K562 (cell line): ENCODE measurements at regions not wholly inside any gene's neighbourhood (a gene's known extent, or its start where the extent isn't known, plus 50 kb on each side); places are given as distances from the start of the nearest gene placed in this dataset.

ENCODE experiments used
- ATF3 ChIP-seq, 2 experiments: fragments of 450-650 bp in 1 of 2; sonication (generic) in 1 of 2; formaldehyde crosslinking in 1 of 2; IDR thresholded peaks in 1 of 2; conservative IDR thresholded peaks in 1 of 2; 2 replicates each; pipeline versions ENCODE4 v1.6.1 to v1.8.1; 2016 to 2023; ENCODE audit warnings: mild to moderate bottlenecking in 2 of 2, moderate library complexity in 2 of 2, inconsistent platforms in 1 of 2, missing genetic modification reagents in 1 of 2
- CTCF ChIP-seq, 3 experiments: IDR thresholded peaks in 2 of 3; conservative IDR thresholded peaks in 1 of 3; 2 replicates each; pipeline ENCODE4 v1.5.1; 2011 to 2012; ENCODE audit warnings: low read length in 3 of 3, mild to moderate bottlenecking in 3 of 3, control low read depth in 2 of 3, improper control_type of control experiment in 1 of 3, inconsistent platforms in 1 of 3, low read depth in 1 of 3, mixed read lengths in 1 of 3, moderate library complexity in 1 of 3; ENCODE audit not compliant: insufficient read depth in 2 of 3
- EZH2 ChIP-seq: IDR thresholded peaks from 2 replicates; pipeline ENCODE4 v1.6.1; 2012; ENCODE audit warnings: low read depth, mild to moderate bottlenecking, inconsistent platforms, low read length, borderline replicate concordance
- PRPF4 ChIP-seq: fragments of 200-400 bp; formaldehyde crosslinking; IDR thresholded peaks from one replicate; pipeline ENCODE4 v1.6.1; 2017; ENCODE audit warnings: low read length, low read depth, mild to moderate bottlenecking; ENCODE audit not compliant: insufficient read depth, poor library complexity, severe bottlenecking
- RAD21 ChIP-seq, 2 experiments: fragments of 250-450 bp in 1 of 2; fragments of 450-650 bp in 1 of 2; sonication (Bioruptor Pico) in 1 of 2; formaldehyde crosslinking in 1 of 2; IDR thresholded peaks in 1 of 2; conservative IDR thresholded peaks in 1 of 2; 2 replicates each; pipeline versions ENCODE4 v1.4.0 to v1.8.0; 2020 to 2022; ENCODE audit warnings: mild to moderate bottlenecking in 2 of 2, moderate library complexity in 1 of 2
- RCOR1 ChIP-seq, 2 experiments: IDR thresholded peaks; 2 replicates each; pipeline ENCODE4 v1.6.1; 2012; ENCODE audit warnings: low read depth in 2 of 2, low read length in 2 of 2, borderline replicate concordance in 1 of 2, improper control_type of control experiment in 1 of 2
- SIN3A ChIP-seq, 2 experiments: fragments of 150-350 bp in 1 of 2; IDR thresholded peaks; 2 replicates each; pipeline ENCODE4 v1.6.1; 2011 to 2016; ENCODE audit warnings: borderline replicate concordance in 2 of 2, low read depth in 2 of 2, low read length in 2 of 2, mild to moderate bottlenecking in 2 of 2, moderate library complexity in 2 of 2; ENCODE audit not compliant: control insufficient read depth in 1 of 2
- TAF1 ChIP-seq: IDR thresholded peaks from 2 replicates; pipeline ENCODE4 v1.6.1; 2011; ENCODE audit warnings: mild to moderate bottlenecking, low read length, moderate library complexity; ENCODE audit not compliant: insufficient read depth, control insufficient read depth, severe bottlenecking; ENCODE audit errors: extremely low read depth
- ZBTB7A ChIP-seq: IDR thresholded peaks from 2 replicates; pipeline ENCODE4 v1.6.1; 2011; ENCODE audit warnings: low read depth, mild to moderate bottlenecking, low read length, moderate library complexity, borderline replicate concordance; ENCODE audit not compliant: control insufficient read depth

GRCh38 chr5:52457810-52458209 lies 329.9 kb upstream of the ITGA1 start:
- TF ChIP-seq RAD21 (CRISPR knock-in tag; conservative IDR thresholded peaks at IDR 0.05 in 1 of 2, IDR thresholded peaks at IDR 0.05 in 1 of 2) (no peak), PRPF4 (no peak), ZBTB7A (no peak), CTCF (IDR thresholded peaks at IDR 0.05 in 2 of 3, conservative IDR thresholded peaks at IDR 0.05 in 1 of 3; ENCODE audit: insufficient read depth in 2 of 3, low read depth in 1 of 3, low read length in 3 of 3) (no peak), RCOR1 (IDR thresholded peaks at IDR 0.05; ENCODE audit: borderline replicate concordance in 1 of 2, low read depth in 2 of 2, low read length in 2 of 2) (no peak), TAF1 (no peak), ATF3 (IDR thresholded peaks at IDR 0.05) (no peak), ATF3 (CRISPR knock-in tag; conservative IDR thresholded peaks at IDR 0.05) (no peak), SIN3A (IDR thresholded peaks at IDR 0.05; ENCODE audit: borderline replicate concordance in 2 of 2, control insufficient read depth in 1 of 2, low read depth in 2 of 2, low read length in 2 of 2) (no peak), EZH2 (no peak)
